ENCODE measurements at regions not wholly inside any gene's neighbourhood (a gene's known extent, or its start where the extent isn't known, plus 50 kb on each side); places are given as distances from the start of the nearest gene placed in this dataset.
A peak's percentile ranks its signal among the peaks of the same experiment; 100 is the strongest.

DNA sequence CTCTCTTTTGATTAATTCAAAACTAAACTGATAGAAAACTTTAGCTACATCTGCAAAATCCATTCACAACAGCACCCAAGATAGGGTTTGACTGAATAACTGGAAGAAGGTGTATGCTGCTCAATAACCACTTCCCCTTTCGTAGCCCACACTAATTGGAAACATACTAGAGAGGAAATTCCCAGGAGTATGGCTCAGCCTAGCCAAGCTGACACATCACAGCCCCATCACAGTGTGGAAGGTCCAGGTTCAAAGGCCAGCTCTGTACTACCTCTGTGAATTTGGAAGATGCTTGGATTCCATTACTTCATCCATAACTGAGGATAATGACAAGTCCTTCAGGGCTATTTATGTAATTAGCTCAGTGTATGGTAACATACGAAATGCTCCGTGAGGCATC is 185.4 kb downstream of the FBXO15 start:
- DNase-seq (ENCODE audit: low read depth) = peak; percentile 63

- no peak for DNase-seq (ENCODE audit: low read depth)
Observed at GRCh38 chr18:73961804-73962203, 185.8 kb downstream of the FBXO15 start.

DNA sequence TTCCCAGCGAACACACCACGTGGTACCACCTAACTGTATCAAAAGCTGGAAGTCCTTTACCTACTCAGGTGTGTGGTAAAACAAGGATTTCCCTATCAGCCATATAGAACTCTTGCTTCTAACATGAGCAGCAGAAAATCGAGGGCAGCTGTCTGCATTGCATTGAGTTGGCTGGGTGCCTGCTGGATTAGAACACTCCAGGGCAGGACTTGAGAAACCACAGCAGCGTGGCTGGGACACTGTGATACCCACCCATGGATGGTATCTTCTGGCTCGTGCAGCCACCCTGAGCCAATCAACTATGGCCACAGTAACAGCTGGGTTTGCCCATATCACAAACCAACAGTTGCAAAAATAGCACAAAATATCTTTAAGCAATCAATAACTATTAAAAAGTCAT is 188.3 kb downstream of the FBXO15 start:
- DNase-seq (ENCODE audit: low read depth) = no peak

DNA sequence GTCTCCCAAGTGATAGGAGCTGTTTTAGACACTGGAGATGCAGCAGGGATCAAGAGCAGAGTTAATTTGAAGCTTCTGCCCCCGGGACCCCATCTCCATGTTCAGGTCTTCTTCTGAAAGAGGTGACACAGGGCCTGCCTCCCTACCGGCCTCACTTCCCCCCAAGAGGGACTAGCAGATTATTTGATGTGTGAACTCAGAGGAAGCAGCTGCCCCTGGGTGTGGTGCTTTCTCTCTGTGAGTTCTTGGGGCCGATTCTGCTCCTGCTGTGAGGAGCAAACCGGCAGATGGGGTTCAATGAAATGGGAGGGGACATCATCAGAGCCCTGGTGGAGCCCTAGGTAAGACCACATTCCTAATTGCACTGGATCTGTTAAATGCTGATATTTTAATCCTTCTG is 193.4 kb downstream of the FBXO15 start:
- DNase-seq (ENCODE audit: low read depth) = no peak

DNA sequence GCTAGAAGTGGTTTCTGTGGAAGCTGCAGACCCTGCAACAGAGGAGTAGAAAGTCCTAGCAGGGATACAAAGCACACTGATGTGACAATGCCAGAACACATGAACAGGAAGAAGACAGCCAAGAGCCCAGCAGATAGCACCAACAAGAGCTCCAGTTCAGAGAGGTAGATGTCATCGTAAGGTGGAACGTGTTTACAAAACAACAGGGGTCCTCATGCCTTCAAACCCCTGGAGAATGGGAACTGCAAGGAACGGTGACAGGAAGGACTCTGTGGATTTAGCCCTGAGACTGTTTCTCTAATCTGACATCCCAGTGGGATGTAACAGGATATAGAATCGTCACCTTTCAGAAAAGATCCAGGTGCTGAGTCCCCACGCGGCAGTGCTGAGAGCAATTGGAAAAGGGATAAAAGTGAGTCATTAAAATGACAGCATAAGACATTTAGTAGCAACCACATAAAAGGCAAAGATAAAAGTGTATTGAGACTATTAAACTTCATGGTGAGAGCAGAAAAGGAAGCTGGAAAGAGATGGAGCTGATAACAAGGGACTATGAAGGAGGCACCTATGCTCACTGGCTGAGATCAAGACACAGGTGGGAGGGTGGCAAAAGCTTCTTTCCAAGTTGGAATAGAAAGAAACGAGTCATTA is 195.2 kb downstream of the FBXO15 start:
- peak; percentile 61 for DNase-seq (ENCODE audit: low read depth)

- DNase-seq (ENCODE audit: low read depth) = peak; percentile 56
Observed at GRCh38 chr18:73950116-73950700, 197.4 kb downstream of the FBXO15 start.

DNA sequence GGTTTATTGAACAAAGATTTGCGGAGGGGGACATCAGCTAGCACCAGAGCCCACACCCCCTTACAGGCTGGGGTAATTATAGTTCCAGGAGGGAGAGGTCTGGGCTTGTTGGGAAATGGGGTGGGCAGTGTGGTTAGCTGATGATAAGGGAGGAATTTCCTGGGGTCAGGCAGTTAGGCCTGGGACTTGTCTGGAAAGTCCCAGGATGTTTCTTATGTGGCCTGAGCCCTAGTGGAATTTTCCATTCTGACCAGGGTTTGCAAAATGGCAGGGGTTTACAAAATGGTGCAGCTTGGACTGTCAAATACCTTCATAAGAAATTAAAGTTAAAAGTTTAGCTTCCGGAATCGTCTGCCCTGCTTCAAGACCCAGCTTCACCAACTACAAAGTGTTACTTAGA is 199.1 kb downstream of the FBXO15 start:
- DNase-seq (ENCODE audit: low read depth) = peak; percentile 69

GRCh38 chr18:73948084-73948483 is 199.6 kb downstream of the FBXO15 start:
- DNase-seq (ENCODE audit: low read depth) = no peak

DNA sequence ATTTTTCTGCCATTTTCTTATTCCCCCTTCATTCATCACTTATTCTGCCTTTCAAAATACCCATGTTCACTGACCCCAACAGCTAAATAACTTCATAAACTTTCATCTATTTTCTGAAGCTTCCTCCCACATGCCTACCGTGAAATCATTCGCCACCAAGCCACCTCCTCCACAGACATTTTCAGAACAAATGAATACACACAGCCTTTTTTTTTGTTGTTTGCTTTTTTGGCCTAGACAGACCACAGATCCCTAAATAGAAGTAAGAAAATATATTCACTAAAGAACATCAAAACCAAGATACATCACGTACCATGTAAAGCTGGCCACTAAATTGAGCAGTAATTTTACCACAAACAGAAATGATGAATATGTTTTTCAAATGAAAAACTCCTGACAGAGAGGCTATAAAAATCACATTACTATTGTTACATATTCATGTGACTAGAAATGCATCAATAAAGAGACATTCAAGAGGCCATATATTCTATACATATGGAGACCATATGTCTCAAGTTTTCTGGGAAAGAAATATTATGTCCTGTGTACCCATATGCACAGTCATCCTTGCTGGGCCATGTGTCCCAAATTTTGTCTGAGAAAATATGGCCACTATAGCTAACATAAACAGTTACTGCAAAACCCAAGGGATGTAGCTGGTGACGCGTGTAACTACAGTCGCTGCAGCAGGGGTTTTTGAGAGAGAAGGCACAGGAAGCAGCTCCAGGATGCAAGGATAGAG is 200.3 kb downstream of the FBXO15 start:
- DNase-seq (ENCODE audit: low read depth) = no peak

DNA sequence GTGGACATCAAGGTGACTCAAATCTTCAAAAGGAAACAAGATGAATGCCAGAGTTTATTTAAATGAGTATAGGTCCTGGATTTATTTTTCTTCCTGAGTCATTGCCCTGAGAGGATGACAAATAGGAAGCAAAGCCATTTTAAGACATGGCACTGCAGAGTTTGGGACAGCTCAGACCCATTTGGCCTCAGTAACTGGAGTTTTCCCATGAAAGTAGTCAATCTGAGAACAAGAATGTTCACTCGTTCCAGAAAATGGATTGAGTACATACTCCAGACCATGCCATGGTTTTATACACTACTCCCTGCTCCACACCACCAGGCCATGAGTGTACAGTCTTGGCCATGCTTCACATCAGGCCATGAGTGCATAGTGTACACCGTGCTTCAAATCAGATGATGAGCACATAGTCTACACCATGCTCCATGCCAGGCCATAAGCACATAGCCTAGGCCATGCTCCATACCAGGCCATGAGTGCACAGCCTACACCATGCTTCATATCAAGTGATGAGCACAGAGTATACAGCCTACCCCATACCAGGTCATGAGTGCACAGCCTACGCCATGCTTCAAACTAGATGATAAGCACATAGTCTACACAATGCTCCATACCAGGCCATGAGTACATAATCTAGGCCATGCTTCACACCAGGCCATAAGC is 202.4 kb downstream of the FBXO15 start:
- peak; percentile 74 for DNase-seq (ENCODE audit: low read depth)

GRCh38 chr18:73944715-73945114 is 202.9 kb downstream of the FBXO15 start:
- no peak for DNase-seq (ENCODE audit: low read depth)

GRCh38 chr18:73943763-73944162 is 203.9 kb downstream of the FBXO15 start:
- DNase-seq (ENCODE audit: low read depth) = no peak

- peak; percentile 64 for DNase-seq (ENCODE audit: low read depth)
Observed at GRCh38 chr18:73942956-73943355, 204.7 kb downstream of the FBXO15 start.

DNA sequence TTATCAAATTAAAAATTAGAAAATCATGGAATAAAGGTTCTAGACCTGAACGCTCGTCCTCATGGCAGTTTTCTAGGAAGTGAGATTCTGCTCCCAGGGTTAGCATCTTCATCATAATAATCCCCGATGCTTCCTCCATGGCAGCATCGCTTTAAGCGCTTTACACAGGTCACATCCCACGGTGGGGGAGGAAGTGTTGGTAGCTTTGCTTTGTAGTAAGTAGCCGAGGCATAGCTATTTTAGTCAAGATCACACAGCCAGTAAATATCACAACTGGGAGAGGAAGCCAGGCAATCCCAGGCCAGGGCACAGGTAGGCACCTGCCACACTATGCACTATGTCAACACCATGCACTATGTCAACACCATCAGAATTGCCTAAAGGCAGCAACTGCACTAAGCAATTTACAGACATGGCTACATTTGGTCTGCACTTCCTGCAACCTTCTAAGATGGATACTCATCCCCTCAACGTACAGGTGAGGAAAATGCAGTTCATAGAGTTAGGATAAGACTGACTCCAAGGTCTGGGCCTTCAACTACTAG is 205.5 kb downstream of the FBXO15 start:
- DNase-seq (ENCODE audit: low read depth) = no peak

GRCh38 chr18:73940721-73941120 is 206.9 kb downstream of the FBXO15 start:
- no peak for DNase-seq (ENCODE audit: low read depth)

DNA sequence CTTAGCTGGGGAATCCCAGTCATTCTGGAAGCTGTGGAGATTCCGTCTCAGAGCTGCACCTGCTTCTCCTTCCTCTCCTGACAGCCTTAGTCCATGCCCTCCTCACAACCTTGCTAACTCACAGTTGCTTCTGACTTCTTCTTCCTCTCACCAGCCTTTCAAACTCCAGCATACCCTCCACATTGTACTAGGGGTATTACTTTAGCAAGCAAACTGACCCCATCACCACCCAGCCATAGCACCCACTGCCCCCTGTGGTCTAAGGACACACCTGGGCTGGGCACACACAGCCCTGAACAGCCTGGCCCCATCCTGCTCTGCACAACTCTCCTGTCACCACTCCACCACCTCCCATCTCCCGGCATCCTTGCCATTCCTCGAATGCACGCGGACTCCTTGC is 208.2 kb downstream of the FBXO15 start:
- DNase-seq (ENCODE audit: low read depth) = no peak

GRCh38 chr18:73933685-73934084 is 213.9 kb downstream of the FBXO15 start:
- DNase-seq (ENCODE audit: low read depth) = no peak

DNA sequence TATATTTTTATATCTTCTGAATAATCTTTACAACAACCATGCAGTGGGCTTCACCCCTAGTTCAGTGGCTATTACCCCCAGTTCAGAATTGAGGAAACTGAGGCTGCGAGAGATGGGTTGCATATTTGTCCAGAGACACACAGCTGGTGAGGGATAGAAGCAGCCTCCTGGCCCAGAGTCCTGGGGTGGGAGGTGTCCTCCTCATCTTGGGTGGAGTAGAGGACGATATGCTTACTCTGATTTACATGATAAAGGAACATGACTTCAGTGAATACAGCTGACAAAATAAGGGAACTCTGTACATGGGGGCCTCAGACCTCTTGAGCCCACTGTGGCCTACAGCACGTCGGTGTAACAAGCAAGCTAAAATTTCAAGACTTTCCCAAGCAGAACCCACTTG is 214.7 kb downstream of the FBXO15 start:
- DNase-seq (ENCODE audit: low read depth) = no peak

DNA sequence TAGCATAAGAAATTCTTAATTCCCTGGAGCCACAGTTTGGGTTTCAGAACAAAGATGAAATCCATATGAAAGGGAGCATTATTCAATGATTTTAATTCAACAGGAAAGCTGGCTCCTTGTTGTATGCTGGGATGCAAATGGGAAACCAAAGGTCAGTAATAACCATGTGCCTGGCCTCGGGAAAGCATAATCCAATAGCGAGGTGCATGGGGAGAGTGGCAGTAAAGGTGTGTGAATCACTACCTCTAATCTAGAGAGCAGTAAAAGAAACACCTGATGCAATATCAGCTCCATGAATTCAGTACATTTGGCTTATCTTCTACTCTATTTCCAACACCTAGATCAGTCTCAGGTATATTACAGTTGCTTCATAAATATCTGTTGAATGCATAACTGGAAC is 220.1 kb downstream of the FBXO15 start:
- DNase-seq (ENCODE audit: low read depth) = no peak

DNA sequence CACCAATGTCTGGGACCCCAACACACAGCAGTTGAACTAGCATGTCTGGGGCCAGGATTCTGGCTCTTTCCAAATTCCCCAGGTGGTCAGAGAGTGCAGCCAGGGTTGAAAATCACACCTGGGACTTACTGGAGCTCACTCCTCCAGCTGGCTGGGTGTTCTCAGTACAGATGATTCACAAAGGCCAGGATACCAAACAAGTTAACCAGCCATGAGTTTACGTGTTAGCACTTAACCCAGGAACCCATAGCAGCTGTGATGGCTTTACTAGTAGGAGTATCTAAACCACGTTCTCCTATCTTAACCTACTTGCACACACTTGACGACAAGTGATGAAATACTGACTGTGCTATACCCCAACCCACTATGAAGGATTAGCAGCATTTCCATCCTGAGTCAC is 222.8 kb downstream of the FBXO15 start:
- DNase-seq (ENCODE audit: low read depth) = peak; percentile 35

DNA sequence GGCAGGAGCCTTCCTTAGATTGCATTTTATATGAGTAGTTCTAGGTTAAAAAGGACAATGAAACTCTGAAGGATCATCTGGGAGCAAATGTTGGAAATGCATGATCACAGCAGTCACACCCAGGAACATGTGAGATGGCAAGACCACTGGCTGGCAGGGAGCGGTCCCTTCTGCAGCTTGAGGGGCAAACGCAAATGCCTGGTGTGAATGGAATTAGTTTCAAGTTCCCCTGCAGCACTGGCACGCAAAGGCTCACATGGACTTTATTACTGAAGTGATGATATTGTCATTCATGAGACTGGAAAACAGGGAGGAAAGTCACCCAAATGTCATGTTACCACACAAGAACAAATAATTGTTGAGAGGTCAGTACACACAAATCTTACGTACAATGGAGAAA is 223.3 kb downstream of the FBXO15 start:
- peak; percentile 15 for DNase-seq (ENCODE audit: low read depth)

- peak; percentile 53 for DNase-seq (ENCODE audit: low read depth)
Observed at GRCh38 chr18:73923866-73924265, 223.8 kb downstream of the FBXO15 start.

All from M059J (cell line).